Keratinocyte (primary cell): ENCODE measurements at regions not wholly inside any gene's neighbourhood (a gene's known extent, or its start where the extent isn't known, plus 50 kb on each side); places are given as distances from the start of the nearest gene placed in this dataset.

Experiments
- DNase-seq: peaks from one replicate; pipeline ENCODE4 v3.0.0-alpha.2; 2011; ENCODE audit warnings: low read depth, missing footprints, low spot score
- FAIRE-seq: peaks from 2 replicates; lab custom pipeline; 2011; peaks lifted over from hg19 to GRCh38; lab: Jason Lieb, UNC
- H2AFZ ChIP-seq: 2 replicates; pipeline ENCODE4 v1.6.0; 2012; ENCODE audit warnings: low read length, control low read depth, inconsistent platforms; ENCODE audit not compliant: control insufficient read depth
- H3K27ac ChIP-seq: 2 replicates; pipeline ENCODE4 v1.5.1; 2011; ENCODE audit warnings: low read length; ENCODE audit not compliant: control insufficient read depth, insufficient read depth
- H3K27me3 ChIP-seq: 3 replicates; pipeline ENCODE4 v1.6.0; 2011; ENCODE audit warnings: low read length; ENCODE audit not compliant: control insufficient read depth, insufficient read depth; ENCODE audit errors: extremely low read depth
- H3K36me3 ChIP-seq, 2 experiments: 2 replicates in 1 of 2; 3 replicates in 1 of 2; pipeline ENCODE4 v1.5.1; 2011; ENCODE audit warnings: low read length in 2 of 2, mild to moderate bottlenecking in 1 of 2; ENCODE audit not compliant: control insufficient read depth in 2 of 2, insufficient read depth in 2 of 2; ENCODE audit errors: extremely low read depth in 1 of 2
- H3K4me1 ChIP-seq: 3 replicates; pipeline ENCODE4 v1.5.1; 2011; ENCODE audit warnings: low read length; ENCODE audit not compliant: control insufficient read depth, insufficient read depth; ENCODE audit errors: extremely low read depth
- H3K4me2 ChIP-seq: 3 replicates; pipeline ENCODE4 v1.6.0; 2011; ENCODE audit warnings: low read depth, low read length; ENCODE audit not compliant: control insufficient read depth, insufficient read depth; ENCODE audit errors: extremely low read depth
- H3K4me3 ChIP-seq, 3 experiments: fragments of 200-600 bp in 1 of 3; sonication (generic) in 1 of 3; 2 replicates in 2 of 3; 3 replicates in 1 of 3; pipeline ENCODE4 v1.5.1; 2011 to 2016; ENCODE audit warnings: low read length in 3 of 3, mild to moderate bottlenecking in 3 of 3, control low read depth in 2 of 3, inconsistent platforms in 1 of 3, low read depth in 1 of 3, mixed read lengths in 1 of 3, mixed run types in 1 of 3, moderate library complexity in 1 of 3; ENCODE audit not compliant: control insufficient read depth in 2 of 3, insufficient read depth in 2 of 3; ENCODE audit errors: extremely low read depth in 1 of 3
- H3K79me2 ChIP-seq: 2 replicates; pipeline ENCODE4 v1.6.0; 2012; ENCODE audit warnings: low read length; ENCODE audit not compliant: control insufficient read depth, insufficient read depth
- H3K9ac ChIP-seq: 3 replicates; pipeline ENCODE4 v1.6.0; 2011; ENCODE audit warnings: low read length; ENCODE audit not compliant: control insufficient read depth, insufficient read depth; ENCODE audit errors: extremely low read depth
- H3K9me1 ChIP-seq: 3 replicates; pipeline ENCODE4 v1.6.0; 2011; ENCODE audit warnings: low read length; ENCODE audit not compliant: control insufficient read depth, insufficient read depth; ENCODE audit errors: extremely low read depth
- H3K9me3 ChIP-seq: 2 replicates; pipeline ENCODE4 v1.5.1; 2012; ENCODE audit warnings: low read depth, low read length; ENCODE audit not compliant: control insufficient read depth
- H4K20me1 ChIP-seq: 3 replicates; pipeline ENCODE4 v1.6.0; 2011; ENCODE audit warnings: low read length; ENCODE audit not compliant: control insufficient read depth, insufficient read depth; ENCODE audit errors: extremely low read depth
- EZH2 ChIP-seq: IDR thresholded peaks from one replicate; pipeline ENCODE4 v1.6.1; 2012; ENCODE audit warnings: inconsistent platforms, mild to moderate bottlenecking, low read length, moderate library complexity
- dilution Hi-C: fragments of 300-500 bp; cut with MboI; formaldehyde crosslinking; loops from one replicate; pipeline ENCODE4 v1.7.0; 2020; ENCODE audit warnings: low sequenced_read_pairs; ENCODE audit not compliant: extremely low pct_ligation_motif_present
- TF ChIP-seq, protein P1 (sequence below), 3 experiments: IDR thresholded peaks in 1 of 3; conservative IDR thresholded peaks in 1 of 3; optimal IDR thresholded peaks in 1 of 3; 2 replicates in 2 of 3; 3 replicates in 1 of 3; pipeline versions ENCODE3 to v1.5.1; 2011; ENCODE audit warnings: low read length in 3 of 3, mild to moderate bottlenecking in 3 of 3, moderate library complexity in 2 of 3, control low read depth in 1 of 3, inconsistent platforms in 1 of 3; ENCODE audit not compliant: insufficient read depth in 2 of 3; ENCODE audit errors: extremely low read depth in 1 of 3

- no peaks in the 10 kb centered on the region for H3K36me3 ChIP-seq
- no peaks in the 10 kb centered on the region for H3K27me3 ChIP-seq
- no peaks in the 10 kb centered on the region for H3K9me1 ChIP-seq
- no peaks in the 10 kb centered on the region for H4K20me1 ChIP-seq
- H3K9ac ChIP-seq: no peak overlapping the region
- H3K4me3 ChIP-seq: no peak overlapping the region
- peaks cover 20% of the 10 kb centered on the region for H3K4me1 ChIP-seq
- peak overlapping the region; percentile 22 for H3K27ac ChIP-seq
- no peaks in the 10 kb centered on the region for H3K79me2 ChIP-seq
- peak; percentile 48 for FAIRE-seq
- dilution Hi-C loops: no loop called here
- peak overlapping the region; percentile 40 for H3K4me2 ChIP-seq
- TF ChIP-seq, protein P1, sequence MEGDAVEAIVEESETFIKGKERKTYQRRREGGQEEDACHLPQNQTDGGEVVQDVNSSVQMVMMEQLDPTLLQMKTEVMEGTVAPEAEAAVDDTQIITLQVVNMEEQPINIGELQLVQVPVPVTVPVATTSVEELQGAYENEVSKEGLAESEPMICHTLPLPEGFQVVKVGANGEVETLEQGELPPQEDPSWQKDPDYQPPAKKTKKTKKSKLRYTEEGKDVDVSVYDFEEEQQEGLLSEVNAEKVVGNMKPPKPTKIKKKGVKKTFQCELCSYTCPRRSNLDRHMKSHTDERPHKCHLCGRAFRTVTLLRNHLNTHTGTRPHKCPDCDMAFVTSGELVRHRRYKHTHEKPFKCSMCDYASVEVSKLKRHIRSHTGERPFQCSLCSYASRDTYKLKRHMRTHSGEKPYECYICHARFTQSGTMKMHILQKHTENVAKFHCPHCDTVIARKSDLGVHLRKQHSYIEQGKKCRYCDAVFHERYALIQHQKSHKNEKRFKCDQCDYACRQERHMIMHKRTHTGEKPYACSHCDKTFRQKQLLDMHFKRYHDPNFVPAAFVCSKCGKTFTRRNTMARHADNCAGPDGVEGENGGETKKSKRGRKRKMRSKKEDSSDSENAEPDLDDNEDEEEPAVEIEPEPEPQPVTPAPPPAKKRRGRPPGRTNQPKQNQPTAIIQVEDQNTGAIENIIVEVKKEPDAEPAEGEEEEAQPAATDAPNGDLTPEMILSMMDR (optimal IDR thresholded peaks at IDR 0.05 in 1 of 3, IDR thresholded peaks at IDR 0.05 in 1 of 3, conservative IDR thresholded peaks at IDR 0.05 in 1 of 3; ENCODE audit: extremely low read depth in 1 of 3, insufficient read depth in 2 of 3, low read length in 3 of 3): no peak
- no peak for TF ChIP-seq EZH2
- DNase-seq: no peak
- no peaks in the 10 kb centered on the region for H3K9me3 ChIP-seq
- H2AFZ ChIP-seq: no peak overlapping the region
Measured at GRCh38 chr2:144324446-144325045, 195.4 kb downstream of the ZEB2 start.

DNA sequence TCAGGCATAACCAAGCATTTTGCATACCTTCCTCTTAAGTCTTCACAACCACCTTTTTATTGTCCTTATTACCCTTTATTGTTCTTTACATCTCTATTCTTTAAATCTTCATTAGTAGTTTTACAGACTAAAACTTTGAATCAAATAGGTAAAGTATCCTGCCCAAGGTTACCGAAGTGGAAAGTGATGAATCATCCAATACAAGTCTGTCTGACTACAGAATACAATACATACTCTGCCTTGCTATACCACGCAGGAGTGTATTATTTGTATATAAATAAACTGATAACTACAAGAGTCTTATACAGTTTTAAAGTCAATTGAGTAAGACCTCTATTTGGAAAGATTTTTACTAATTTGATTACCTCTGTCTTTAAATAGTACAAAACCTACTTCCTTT lies 196.0 kb downstream of the ZEB2 start:
- Histone ChIP-seq H3K4me3 (no peak overlapping the region), H3K9ac (no peak overlapping the region), H3K9me3 (no peaks in the 10 kb centered on the region), H4K20me1 (no peaks in the 10 kb centered on the region), H3K4me2 (no peak overlapping the region), H3K79me2 (no peaks in the 10 kb centered on the region), H3K27ac (peak overlapping the region; percentile 18), H2AFZ (no peak overlapping the region), H3K36me3 (no peaks in the 10 kb centered on the region), H3K4me1 (peaks cover 20% of the 10 kb centered on the region), H3K9me1 (no peaks in the 10 kb centered on the region), H3K27me3 (no peaks in the 10 kb centered on the region)
- no peak for FAIRE-seq
- dilution Hi-C loops: no loop called here
- TF ChIP-seq, protein P1 (optimal IDR thresholded peaks at IDR 0.05 in 1 of 3, IDR thresholded peaks at IDR 0.05 in 1 of 3, conservative IDR thresholded peaks at IDR 0.05 in 1 of 3; ENCODE audit: extremely low read depth in 1 of 3, insufficient read depth in 2 of 3, low read length in 3 of 3): no peak
- no peak for TF ChIP-seq EZH2
- no peak for DNase-seq
